ENCODE measurements at regions not wholly inside any gene's neighbourhood (a gene's known extent, or its start where the extent isn't known, plus 50 kb on each side); places are given as distances from the start of the nearest gene placed in this dataset.
"Not testable (repeated sequence)": the region's sequence is repeated elsewhere in the genome, so short reads cannot be mapped to it uniquely, and the experiment has no call there.

GRCh38 chr15:21357056-21357455 lies 83.2 kb downstream of the POTEB3 start:
- not testable (repeated sequence) for DNase-seq (ENCODE audit: low read depth)

- DNase-seq (ENCODE audit: low read depth): not testable (repeated sequence)
Observed at GRCh38 chr15:21355944-21356343, 84.4 kb downstream of the POTEB3 start.

- DNase-seq (ENCODE audit: low read depth): not testable (repeated sequence)
Observed at GRCh38 chr15:21354597-21354996, 85.7 kb downstream of the POTEB3 start.

- DNase-seq (ENCODE audit: low read depth): not testable (repeated sequence)
Observed at GRCh38 chr15:21352670-21353318, 87.5 kb downstream of the POTEB3 start.

- peak; percentile 1 for DNase-seq (ENCODE audit: low read depth)
Observed at GRCh38 chr15:21344960-21345359, 95.3 kb downstream of the POTEB3 start.

GRCh38 chr15:21344500-21344899 lies 95.8 kb downstream of the POTEB3 start:
- DNase-seq (ENCODE audit: low read depth): not testable (repeated sequence)

GRCh38 chr15:21337028-21337427 lies 103.3 kb downstream of the POTEB3 start:
- not testable (repeated sequence) for DNase-seq (ENCODE audit: low read depth)

GRCh38 chr15:21324720-21325460 lies 115.4 kb downstream of the POTEB3 start:
- peak; percentile 26 for DNase-seq (ENCODE audit: low read depth)

- not testable (repeated sequence) for DNase-seq (ENCODE audit: low read depth)
Observed at GRCh38 chr15:21284353-21284752, 155.9 kb downstream of the POTEB3 start.

GRCh38 chr15:21283210-21283609 lies 157.1 kb downstream of the POTEB3 start:
- DNase-seq (ENCODE audit: low read depth): not testable (repeated sequence)

GRCh38 chr15:21280272-21280671 lies 160.0 kb downstream of the POTEB3 start:
- DNase-seq (ENCODE audit: low read depth): not testable (repeated sequence)

GRCh38 chr15:21272176-21272982 lies 167.9 kb downstream of the POTEB3 start:
- DNase-seq (ENCODE audit: low read depth): not testable (repeated sequence)

GRCh38 chr15:21271566-21271965 lies 168.7 kb downstream of the POTEB3 start:
- no peak for DNase-seq (ENCODE audit: low read depth)

- no peak for DNase-seq (ENCODE audit: low read depth)
Observed at GRCh38 chr15:21270474-21270873, 169.8 kb downstream of the POTEB3 start.

- DNase-seq (ENCODE audit: low read depth): not testable (repeated sequence)
Observed at GRCh38 chr15:21269673-21270072, 170.6 kb downstream of the POTEB3 start.

- no peak for DNase-seq (ENCODE audit: low read depth)
Observed at GRCh38 chr15:21269121-21269520, 171.2 kb downstream of the POTEB3 start.

GRCh38 chr15:21268436-21268940 lies 171.8 kb downstream of the POTEB3 start:
- DNase-seq (ENCODE audit: low read depth): no peak

GRCh38 chr15:21267671-21268395 lies 172.5 kb downstream of the POTEB3 start:
- DNase-seq (ENCODE audit: low read depth): no peak

- DNase-seq (ENCODE audit: low read depth): no peak
Observed at GRCh38 chr15:21267226-21267625, 173.1 kb downstream of the POTEB3 start.

- not testable (repeated sequence) for DNase-seq (ENCODE audit: low read depth)
Observed at GRCh38 chr15:21265628-21266027, 174.7 kb downstream of the POTEB3 start.

- DNase-seq (ENCODE audit: low read depth): no peak
Observed at GRCh38 chr15:21262851-21263425, 177.4 kb downstream of the POTEB3 start.
